HG02938 (cell line): ENCODE measurements at regions not wholly inside any gene's neighbourhood (a gene's known extent, or its start where the extent isn't known, plus 50 kb on each side); places are given as distances from the start of the nearest gene placed in this dataset.

Source experiments
- ATAC-seq: cut with Tn5 transposase; IDR thresholded peaks from one replicate; pipeline ENCODE4 v1.9.1; 2021; ENCODE audit warnings: mild to moderate bottlenecking, moderate library complexity; ENCODE audit not compliant: unreplicated experiment

DNA sequence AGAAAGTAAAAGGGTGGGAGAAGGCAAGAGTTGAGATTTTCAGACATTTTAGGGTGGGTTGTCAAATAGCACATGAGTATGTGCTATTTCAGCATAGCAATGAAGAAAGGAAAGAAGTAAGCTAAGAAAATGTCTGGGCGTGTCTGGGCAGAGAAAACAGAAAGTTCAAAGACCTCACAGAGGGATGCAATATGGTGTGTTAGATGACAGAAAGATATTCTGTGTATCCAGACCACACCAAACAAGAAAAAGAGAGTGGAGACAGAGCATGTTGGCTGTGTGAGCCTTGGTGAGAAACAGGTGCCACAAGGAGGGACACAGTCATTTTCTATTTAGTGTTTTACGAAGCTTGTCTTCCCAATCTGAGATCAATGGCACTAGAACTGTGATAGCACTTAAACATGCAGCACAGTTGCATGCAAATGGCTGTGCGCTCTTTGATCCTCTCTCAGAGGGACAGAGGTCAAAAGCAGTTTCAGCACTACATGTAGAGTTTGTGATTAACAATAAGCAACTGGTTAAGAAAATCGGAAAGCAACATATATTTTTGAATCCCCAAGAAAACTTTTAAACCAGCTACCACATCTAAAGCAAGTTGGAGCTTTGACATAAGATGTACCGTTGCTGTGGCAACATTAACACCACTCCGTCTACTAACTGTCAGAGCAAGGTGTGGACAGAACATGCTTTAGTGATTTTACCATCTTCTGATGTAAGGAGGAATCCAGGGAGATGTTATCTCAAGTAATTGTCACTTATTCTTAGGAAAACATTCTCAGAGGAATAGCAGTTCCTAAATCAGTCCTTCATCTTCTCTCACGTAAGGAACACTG lies 515.5 kb upstream of the NOX3 start:
- ATAC-seq: no peak

DNA sequence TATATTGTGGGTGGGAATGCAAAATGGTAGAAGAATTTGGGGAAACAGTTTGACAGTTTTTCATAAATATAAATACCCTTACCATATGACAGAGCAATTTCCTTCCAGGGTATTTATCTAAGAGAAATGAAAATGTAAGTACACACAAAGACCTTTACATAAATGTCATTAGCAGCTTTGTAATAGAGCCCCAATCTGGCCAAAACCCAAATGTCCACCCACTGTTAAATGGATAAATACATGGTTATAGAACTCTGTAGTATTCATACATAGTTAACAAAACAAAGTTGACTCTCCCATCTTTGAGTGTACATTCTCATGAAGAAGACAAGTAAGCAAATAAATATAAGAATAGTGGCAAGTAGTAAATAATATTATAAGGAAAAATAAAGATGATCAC lies 514.8 kb upstream of the NOX3 start:
- ATAC-seq: no peak

DNA sequence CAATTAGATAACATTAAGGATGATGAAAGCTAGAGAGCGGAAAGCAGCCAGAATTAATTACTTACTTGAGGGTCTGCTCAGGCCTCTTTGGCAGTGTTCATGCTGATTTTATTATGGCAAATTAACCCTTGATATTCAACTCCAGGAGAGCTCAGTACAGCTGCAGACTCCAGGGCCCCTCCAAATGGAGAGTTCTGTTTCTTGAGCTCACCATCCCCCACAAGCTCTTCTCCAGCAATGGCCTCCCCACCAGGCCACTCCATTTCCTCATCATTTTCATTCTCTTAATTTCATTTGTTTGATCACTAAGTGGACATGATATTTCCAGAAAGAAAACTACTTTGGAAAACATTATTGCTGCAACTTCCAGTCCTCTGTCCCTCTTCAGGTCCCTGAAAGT lies 513.3 kb upstream of the NOX3 start:
- no peak for ATAC-seq

DNA sequence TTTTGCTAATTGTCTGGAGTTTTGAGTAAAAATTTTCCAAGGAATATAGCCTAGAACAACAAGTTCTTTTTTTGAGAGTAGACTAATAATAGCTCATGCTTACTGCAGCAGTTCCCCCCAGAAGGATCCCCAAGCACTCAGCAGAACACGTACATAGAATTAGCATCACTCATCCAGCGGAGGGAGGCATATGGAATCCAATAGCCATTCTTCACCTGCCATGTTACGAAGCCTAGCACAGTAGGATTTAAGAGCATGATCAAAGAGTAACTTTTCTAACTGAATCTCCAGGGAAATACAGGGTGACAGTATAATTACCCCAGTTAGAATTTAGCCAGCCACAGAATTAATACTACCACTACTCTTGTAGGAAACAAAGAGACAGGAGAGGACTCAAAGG lies 511.7 kb upstream of the NOX3 start:
- no peak for ATAC-seq

DNA sequence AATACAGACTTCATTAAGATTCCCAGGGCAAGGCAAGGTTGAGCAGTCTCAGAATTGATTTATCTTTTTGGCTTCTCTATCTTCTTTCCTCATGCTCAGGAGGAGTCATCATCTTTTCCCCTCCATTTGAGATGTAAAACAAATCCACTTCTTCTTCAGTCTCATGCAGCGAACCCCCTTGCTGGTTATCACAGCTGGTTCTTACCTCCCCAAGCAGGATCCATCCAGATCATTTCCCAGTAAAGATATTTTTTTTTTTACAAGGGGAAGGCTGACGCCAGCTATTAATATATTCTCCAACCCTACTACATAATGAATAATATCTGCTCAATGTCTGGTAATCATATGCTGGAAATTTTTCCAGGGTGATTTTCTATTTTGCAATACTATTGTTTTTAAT lies 508.9 kb upstream of the NOX3 start:
- no peak for ATAC-seq

DNA sequence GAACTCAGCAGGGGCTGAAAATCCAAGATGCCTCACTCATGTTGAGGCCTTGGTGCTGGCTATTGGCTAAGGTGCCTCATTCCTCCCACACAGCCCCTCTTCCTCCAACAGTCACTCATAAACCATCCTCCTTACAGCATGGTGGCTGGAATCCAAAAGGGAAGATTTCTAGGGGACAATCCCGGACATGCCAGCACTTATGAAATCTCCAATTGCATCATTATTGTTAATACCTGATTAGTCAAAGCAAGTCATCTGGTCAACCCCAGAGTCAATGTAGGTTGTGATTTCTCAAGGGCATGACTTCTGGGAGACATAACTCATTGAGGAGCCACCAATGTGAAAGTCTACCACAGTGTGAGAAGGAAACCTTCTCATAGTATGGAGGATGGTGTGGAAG lies 506.6 kb upstream of the NOX3 start:
- ATAC-seq: no peak

DNA sequence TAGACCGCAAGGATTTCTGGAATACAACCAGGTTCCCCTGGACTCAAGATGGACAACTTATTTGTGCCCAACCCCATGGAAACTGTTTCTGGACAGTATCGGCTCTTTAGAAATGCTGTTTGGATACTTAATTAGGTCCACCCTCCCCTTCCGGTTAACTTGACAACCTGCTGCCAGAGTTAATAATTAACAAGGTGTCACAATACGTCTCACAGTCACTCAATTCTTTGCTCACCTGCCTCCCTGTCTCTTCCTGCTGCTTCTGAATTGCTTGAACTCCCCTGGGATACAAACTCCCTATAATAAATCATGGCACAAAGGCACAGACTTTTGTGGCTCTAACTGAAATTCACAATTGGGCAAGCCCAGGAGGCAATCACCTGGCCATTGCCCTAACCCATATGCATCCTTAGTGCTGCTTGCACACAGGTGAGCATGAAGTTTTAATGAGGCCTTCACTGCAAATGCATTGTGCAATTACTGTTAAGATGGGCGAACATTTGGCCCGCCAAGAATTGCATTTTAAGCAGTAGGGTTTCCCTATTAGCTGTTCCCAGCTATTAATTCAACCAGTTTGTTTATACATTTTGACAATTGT lies 504.4 kb upstream of the NOX3 start:
- ATAC-seq: no peak

DNA sequence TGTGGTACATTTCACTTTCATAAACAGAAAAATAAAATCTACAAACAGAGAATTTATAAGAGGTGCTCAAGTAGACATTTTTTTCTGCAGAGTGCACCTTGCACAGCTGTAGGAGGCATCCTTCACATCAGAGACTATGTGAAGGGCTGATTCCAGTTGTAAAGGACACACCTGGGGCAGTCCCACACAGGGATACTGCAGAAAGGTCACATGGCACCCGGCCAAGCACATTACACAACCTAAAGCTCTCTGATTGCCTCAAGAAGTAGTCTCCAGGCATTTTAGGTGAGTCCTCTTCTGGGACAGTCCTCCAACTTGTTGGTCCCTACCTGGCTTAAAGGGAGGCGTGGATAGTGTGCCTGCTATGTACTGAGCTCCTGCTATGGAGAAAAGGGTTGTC lies 502.9 kb upstream of the NOX3 start:
- ATAC-seq: no peak

DNA sequence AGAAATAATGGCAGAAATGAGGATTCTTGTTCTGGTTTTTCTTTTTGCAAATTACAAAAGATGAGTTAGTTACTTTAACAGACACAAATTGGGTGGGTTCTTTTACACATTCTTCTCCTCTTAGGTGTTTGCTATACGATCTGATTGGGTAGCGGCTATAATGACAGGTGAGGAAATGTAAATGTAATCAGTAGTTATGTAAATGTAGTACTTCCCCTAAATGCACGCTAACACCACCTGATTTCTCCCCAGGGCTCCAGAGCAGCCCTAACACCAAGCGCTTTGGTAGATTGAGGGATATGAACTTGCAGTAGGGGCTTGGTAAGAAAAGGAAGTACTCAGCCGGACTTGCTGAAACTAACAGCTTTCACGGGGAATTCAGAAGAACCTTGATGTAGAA lies 499.4 kb upstream of the NOX3 start:
- no peak for ATAC-seq

DNA sequence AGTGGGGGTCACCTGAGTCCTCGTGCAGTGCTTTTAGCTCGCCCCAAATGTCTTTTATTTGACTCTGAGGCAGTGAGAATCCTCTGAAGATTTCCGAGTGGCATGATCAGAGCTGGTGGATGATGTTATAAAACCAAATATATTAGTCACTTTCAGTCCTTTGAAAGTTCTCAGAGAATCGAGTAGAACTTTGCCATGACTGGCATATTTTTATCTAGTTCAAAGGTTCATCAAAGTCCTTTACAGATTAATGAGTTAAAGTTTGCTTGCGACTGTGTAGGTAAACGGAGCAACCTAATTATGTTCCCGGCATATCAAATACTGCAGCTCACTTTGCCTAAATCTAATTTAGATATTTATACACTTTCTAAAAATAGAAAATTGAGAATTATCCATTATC lies 498.5 kb upstream of the NOX3 start:
- ATAC-seq: no peak

DNA sequence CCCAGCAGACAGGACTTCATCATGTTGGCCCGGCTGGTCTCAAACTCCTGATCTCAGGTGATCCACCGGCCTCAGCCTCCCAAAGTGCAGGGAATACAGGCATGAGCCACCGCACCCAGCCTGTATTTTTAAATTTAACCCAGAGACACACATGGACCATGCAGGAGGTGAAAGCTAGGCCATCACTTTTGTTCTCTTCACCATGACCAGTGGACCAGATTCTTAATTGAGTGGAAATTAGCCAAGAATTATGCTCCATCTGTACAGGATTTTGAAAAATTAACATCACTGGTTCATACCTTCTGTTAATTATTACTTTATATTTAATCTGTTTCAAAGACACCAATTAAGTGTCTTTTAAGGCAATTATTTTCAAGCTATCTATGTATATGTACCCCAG lies 493.6 kb upstream of the NOX3 start:
- ATAC-seq: no peak

DNA sequence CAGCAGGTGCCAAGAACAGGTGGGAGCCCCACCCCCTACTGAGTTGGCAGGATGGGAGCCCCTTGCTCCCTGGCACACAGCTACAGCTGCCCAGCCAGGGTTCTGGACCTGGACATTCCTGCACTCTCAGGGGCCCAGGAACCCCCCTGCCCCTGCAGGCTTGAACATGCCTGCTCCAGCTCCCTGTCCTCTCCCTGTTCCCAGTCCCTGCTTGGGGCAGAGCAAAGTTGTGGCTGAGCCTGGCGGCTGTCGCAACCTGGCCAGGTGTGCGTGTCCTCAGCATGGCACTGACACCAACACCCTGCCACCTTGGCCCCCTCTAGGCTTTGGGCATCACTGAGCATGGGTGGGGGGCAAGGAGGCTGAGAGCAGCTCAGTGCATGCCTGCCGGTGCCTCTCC lies 491.2 kb upstream of the NOX3 start:
- no peak for ATAC-seq

DNA sequence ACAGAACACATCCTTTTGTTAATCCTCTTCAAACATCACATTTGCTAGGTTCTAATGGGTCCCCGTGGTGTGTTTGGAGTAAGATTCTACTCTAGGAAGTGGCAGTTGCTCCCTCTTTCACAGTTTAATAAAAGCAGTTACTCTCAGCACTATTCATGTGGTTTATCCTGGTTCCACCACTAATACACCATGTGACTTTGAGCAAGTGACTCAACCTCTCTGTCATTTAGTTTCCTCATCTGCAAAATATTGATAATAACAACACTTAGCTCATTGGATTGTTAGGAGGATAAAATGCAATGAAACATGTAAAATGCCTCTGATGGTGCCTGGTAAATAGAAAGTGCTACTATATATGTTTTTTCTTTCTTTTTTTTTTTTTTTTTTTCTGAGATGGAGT lies 488.0 kb upstream of the NOX3 start:
- ATAC-seq: no peak

DNA sequence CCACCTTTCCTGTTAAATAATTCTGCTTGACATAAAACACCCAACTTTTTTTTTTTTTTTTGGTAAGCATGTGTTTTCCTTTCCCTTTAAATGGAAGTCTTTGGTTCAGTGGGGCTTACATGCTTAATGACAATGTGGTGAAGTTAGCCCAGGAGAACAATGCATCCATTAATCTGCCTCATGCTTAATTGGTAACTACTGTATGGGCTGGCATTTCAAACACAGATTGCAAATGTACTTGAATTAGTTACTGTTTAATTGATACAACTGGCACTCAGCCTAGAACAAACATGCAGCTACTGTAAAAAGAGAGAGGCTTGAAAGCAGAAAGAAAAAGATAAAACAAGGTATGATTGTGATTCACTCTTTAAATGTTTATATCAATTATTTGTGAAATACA lies 483.6 kb upstream of the NOX3 start:
- no peak for ATAC-seq

DNA sequence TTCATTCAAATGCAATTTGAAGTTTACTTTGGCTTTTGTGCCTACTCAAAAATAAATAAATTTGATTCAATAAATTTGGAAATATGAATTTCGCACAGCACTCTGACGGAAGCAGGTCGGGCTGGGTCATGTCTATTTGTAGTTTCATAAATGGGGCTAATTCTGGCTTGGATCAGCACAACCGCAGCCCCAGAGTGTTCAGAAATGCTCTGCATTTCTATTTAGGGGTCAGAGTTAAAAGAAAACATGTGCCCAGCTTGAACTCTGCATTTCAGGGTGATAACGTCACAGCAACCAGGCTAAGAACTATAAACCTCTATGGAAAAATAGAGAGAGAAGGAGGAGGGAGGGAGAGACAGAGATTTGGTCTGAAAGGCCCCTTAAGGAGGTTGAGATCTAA lies 480.9 kb upstream of the NOX3 start:
- ATAC-seq: no peak

DNA sequence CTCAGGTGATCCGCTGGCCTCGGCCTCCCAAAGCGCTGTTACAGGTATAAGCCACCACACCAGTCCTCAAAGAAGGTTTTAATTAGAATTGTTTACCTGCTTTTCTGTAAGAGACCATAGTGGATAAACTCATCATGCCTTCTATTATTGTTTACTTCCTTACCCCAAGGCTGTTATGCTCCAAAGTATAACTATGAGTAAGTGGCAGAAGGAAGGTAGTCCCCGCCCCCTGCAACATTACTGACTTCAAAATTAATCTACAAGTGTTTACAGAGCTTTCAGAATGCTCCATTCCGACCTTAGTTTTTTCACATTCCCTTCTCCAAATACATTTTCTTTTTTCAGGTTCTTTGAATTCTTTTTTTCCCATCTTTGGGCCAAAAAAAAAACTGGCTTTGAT lies 480.5 kb upstream of the NOX3 start:
- ATAC-seq: no peak

DNA sequence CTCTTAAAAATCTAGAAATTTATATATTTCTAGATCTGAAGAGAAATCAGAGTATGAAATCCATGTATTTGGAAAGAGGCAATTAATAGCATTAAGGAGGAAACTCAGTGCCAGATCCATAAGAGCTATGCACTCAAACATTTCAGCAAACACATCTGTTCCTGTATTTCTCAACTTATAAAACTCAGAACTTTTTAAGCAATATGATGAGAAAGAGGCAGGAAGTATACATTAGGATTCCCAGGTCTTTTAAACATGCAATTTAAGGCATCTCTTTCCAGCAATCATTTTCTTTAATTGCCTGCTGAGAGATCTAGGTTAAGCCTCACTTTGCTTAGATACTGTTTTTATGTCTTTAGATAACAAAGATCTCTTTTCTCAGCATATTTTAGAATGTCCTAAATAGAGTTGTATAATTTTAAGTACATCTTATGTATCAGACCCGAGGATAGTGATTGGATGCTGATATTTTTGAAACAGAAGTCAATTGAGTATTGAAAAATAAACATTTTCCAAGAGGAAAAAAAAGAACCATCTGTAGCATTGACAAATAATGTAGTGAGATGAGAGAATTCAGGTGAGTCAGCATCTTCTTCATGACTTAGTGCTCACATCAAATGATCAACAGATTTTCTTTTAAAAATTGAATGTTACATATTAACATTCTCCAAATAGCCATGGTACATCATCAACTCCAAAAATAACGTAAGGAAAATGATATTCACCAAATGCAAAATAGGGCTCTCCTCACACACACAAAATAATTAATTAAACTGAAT lies 461.4 kb upstream of the NOX3 start:
- ATAC-seq: no peak

DNA sequence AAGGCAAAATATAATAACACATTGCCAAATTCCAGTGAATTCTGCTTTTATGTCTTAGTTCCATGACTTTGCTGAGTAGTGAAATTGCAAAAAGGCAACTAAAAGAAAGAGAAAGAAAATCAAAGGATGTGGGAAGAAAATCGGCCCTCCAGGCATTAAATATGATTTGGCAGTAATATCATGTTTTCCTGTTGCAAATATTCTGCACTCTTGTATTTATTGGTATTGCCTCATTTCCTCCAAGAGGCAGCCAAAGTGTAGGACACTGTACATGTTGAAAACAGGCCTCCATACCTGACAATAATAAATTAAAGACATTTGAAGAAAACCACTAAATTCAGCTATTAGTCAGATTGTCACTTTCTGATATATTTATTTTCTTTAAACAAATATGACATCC lies 460.0 kb upstream of the NOX3 start:
- no peak for ATAC-seq

DNA sequence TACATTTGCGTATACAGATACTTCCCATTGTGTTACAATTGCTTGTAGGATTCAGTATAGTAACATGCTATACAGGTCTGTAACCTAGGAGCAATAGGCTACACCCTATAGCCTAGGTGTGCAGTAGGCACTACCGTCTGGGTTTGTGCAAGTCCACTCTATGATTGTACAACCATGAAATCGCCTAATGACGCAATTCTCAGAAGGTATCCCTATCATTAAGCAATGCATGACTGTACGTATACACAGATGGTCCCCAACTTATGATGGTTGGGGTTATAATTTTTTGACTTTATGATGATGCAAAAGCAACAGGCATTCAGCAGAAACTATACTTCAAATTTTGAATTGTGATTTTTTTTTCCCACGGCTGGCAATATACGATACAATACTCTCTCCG lies 458.2 kb upstream of the NOX3 start:
- ATAC-seq: no peak

DNA sequence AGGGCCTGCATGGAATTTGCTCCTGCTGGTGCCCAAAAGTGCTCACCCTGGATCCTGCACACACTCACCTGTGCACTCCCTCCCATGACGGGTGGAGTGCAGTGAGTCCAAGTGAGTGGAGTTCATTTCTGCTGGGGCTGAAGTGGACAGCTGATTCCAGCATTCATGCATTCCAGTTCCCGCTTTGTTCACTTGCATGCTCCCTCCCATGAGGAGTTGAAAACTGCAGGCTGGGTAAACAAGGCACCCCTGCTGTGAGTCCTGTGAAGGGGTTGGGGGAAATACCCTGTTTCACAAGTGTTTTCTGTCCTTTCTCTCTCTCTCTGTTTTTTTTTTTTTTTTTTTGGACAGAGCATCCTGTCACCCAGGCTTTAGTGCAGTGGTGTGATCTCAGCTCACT lies 454.1 kb upstream of the NOX3 start:
- no peak for ATAC-seq

DNA sequence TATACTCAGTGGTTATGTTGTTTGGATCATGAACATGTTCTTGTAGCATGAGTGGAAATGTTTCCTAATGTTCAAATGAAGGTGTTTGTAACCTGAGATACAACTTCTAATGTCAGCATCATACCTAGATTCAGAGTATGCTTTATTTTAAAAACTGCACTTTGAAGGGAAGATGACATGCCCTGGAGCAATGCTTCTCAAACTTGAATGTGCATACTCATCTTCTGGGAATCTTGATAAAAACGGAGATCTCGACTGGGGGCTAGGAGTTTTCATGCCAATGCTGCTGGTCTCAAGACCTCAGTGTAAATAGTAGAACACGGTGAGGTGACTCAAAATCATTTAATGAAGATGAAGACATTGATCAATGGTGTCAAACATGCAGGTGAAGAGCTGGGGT lies 440.0 kb upstream of the NOX3 start:
- no peak for ATAC-seq

DNA sequence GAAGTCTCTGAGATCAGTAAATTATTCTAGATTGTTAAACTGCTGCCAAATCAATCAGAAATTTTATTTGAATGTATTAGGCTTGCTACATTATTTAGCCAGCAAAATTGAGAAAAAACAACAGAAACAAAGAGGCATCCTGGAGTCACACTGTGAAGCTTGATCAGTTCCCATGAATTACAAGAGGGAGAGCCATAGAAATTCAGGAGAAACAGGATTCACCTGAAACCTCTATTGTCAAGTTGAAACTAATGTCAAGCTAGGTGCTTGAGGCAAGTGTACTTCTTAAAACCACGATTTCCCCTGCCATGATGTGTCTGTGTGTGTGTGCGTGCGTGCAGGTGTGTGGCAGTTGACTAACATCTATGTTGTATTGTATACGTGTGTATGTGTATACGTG lies 439.1 kb upstream of the NOX3 start:
- ATAC-seq: no peak
